GM19238 (cell line): ENCODE measurements at regions not wholly inside any gene's neighbourhood (a gene's known extent, or its start where the extent isn't known, plus 50 kb on each side); places are given as distances from the start of the nearest gene placed in this dataset.
"Not testable (repeated sequence)": the region's sequence is repeated elsewhere in the genome, so short reads cannot be mapped to it uniquely, and the experiment has no call there.

ENCODE experiments used
- DNase-seq: peaks from one replicate; pipeline ENCODE4 v3.0.0; 2011; ENCODE audit warnings: low spot score; ENCODE audit not compliant: insufficient read length

DNA sequence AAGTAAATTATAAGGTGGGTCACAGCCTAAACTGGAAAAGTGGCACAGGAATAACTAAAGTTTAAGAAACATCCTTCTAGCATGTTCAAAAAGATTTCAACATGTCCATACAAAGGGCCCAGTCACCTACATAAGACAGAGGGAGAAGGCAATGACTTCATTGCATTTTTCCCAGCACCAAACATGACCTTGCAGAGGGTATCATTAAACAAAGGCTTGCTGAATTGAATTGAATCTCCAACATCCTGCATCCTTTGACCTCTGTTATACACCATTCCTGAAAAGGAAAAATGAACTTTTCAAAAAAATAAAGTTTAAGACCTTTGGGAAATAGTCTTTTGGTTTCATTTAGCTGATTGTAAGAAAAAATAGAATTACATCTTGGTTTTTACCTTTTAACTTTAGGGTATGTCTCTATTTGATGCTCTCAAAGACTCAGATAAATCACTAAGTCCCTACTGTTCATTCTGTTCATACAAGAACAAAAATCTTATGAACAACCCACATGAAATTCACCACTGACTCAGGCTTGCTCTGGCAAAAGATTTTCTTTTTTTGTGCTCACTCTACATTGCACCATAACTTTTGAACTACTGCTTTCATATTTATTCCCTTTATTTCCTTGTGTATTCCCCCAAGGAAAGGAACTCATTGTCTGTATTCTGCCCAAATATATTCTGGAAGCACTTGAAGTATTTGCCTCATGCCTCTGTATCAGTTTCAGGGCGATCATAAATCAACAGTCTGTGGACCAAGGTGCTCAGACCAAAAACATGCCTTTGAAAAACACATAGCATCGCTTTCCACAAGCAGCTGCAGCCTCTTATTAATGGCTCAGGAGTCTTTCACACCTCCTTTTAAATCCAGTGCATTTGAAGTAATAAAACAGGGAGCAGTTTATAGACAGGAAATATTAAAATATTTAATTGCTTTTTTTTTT lies 121.7 kb downstream of the DUSP6 start:
- DNase-seq: no peak

- DNase-seq: no peak
Observed at GRCh38 chr12:89228491-89228890, 123.8 kb downstream of the DUSP6 start.

GRCh38 chr12:89227774-89228173 lies 124.5 kb downstream of the DUSP6 start:
- DNase-seq: no peak

- no peak for DNase-seq
Observed at GRCh38 chr12:89225808-89226411, 126.4 kb downstream of the DUSP6 start.

- DNase-seq: no peak
Observed at GRCh38 chr12:89225401-89225800, 126.9 kb downstream of the DUSP6 start.

DNA sequence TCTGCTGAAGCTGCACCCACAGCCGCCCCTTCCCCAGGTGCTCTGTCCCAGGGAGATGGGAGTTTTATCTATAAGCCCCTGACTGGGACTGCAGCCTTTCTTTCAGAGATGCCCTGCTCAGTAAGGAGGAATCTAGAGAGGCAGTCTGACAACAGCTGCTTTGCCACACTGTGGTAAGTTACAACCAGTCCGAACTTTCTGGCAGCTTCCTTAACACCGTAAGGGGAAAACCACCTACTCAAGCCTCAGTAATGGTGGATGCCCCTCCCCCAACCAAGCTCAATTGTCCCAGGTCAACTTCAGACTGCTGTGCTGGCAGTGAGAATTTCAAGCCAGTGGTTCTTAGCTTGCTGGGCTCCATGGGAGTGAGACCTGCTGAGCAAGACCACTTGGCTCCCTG lies 129.7 kb downstream of the DUSP6 start:
- DNase-seq: not testable (repeated sequence)

- no peak for DNase-seq
Observed at GRCh38 chr12:89217472-89217871, 134.8 kb downstream of the DUSP6 start.

DNA sequence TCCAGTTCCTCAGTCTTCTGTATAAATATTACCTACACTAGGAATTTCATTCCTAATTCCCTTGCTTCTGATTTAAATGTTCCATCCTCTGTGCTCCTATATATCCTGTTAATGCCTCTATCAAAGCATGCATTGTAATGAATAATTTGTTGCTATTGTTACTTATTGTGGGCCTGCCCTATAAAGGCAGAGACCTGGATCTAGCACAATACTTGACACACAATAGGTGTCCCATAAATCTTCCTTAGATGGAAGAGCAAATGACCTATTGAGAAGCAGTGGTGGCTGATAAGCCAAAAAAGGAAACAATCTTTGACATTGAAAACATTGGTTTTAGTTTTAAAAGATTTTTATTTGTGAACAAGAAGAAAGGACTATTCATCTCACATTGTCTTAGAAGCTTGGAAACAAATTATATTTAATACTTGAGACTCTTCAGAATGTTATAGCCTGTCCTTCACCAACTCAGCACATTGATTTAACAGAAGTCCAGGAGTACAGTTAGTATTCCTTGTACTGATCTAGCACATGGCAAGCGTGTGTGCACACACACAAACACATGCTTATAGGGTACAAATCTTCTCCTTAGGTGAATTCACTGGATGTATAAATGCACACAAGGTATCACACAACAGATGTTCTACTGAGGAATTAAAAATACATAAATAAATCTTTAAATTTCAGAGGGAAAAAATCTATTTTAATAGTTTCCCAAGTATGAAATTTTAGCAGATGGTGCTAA lies 135.9 kb downstream of the DUSP6 start:
- no peak for DNase-seq

DNA sequence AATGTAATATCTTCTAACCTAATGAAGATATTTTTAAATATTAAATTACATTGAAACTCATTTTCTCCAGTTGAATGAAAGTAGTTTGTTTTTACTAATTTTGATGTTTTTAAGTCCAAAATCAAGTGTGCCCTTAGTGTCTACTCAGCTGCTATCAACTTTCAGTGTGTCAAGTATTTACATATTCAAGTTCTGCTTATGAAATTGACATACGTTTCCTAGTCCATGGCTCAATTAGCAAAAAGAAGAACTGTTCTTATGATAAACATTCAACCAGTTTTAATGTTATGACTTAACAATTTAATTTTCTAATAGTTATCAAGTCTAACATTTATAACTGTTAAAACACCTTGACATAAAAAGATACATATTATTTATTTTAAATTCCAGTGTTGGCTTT lies 137.1 kb downstream of the DUSP6 start:
- DNase-seq: no peak

DNA sequence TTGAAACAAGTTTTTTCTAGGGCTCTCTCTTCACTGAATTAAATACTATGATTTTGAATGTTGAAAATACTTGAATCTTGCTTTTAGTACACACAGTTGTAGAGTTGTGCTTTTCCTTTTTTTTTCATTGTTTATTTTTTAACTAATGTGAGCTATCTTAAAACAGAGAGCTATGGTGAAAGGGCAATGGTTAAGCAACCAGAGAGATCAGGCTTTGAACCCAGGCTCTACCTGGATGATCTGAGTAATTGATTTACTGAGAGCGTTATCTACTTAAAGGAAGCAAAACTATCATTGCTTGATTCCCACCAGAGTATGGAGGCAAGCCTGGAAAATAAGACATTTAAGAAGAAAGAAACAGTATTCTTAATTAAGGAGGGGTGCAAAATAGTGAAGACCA lies 138.6 kb downstream of the DUSP6 start:
- DNase-seq: no peak

GRCh38 chr12:89213139-89213538 lies 139.2 kb downstream of the DUSP6 start:
- DNase-seq: no peak

GRCh38 chr12:89212339-89212771 lies 139.9 kb downstream of the DUSP6 start:
- DNase-seq: no peak

DNA sequence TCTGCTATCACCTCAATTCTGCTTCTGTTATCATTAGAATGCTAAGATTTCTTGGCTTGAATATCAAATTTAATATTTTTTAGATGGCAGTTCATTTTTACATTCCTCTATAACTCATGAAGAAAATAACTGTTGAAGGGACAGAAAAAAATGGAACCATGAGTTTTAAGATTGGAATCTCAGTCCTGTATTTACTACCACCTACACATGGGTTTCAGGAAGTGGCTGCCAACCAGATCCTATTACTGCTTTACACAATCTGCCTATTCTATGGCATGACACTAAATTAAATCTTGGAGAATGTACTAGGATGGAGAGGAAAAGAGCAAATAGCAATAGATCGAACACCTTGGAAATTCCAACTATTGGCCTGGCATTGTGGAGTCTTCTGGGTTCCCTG lies 140.8 kb downstream of the DUSP6 start:
- DNase-seq: no peak

- no peak for DNase-seq
Observed at GRCh38 chr12:89210277-89210676, 142.0 kb downstream of the DUSP6 start.

DNA sequence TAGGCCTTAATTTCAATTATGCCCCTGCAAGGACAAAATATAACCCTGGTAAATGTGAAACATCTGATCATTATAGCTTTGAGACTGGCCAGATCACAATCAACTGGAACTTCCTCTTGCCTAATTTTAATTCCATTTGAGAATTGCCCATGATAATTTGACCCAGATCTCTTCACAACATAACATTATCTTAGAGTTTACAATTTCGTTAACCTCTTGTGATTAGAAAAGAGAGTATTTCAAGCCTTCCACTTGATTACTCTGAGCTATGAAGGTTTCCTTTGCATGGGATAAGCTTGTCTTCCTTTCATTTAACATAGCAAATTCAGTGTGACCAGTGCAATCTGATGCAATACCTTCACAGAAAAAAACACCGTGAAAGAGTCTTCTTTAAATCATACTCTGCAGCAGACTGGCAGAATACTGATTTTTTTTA lies 143.6 kb downstream of the DUSP6 start:
- DNase-seq: no peak

DNA sequence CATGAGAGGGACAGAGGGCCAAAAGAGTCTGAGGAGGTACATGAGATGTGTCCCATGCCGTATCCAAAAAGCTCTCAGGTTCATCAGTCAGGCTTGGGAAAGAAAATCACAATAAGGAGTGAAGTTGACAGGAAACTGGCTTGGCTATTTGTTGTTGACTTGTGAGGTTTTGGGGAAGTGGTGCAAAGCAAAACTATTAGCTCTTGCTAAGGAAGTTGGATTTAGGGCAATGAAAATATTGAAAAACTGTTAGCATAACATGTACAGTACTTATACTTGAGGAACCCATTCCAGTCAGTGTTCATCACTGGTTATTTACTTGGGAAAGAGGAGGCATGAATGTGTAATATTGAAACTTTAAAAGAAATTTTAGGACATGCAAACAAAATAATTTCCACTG lies 145.9 kb downstream of the DUSP6 start:
- no peak for DNase-seq

GRCh38 chr12:89205517-89205916 lies 146.8 kb downstream of the DUSP6 start:
- no peak for DNase-seq

DNA sequence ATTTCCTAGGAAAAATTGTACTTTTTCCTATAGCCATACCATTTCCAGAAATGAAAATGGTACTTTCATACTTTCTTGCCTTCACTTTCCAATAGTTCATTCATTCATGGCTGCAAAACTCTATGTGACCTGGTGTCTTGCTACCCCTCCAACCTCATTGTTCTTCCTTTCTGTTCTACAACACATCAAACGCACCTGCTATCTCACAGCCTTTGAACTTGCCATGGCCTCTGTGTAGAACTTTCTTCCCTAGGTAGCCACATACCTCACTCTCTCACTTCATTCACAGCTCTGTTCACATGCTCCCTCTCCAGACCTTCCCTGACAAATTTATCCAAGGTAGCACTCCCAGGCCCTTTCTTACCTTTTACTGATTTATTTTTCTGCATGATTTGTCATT lies 149.2 kb downstream of the DUSP6 start:
- no peak for DNase-seq

GRCh38 chr12:89200217-89200616 lies 152.1 kb downstream of the DUSP6 start:
- DNase-seq: no peak

- no peak for DNase-seq
Observed at GRCh38 chr12:89195470-89195869, 156.8 kb downstream of the DUSP6 start.

GRCh38 chr12:89194683-89195082 lies 157.6 kb downstream of the DUSP6 start:
- DNase-seq: no peak

DNA sequence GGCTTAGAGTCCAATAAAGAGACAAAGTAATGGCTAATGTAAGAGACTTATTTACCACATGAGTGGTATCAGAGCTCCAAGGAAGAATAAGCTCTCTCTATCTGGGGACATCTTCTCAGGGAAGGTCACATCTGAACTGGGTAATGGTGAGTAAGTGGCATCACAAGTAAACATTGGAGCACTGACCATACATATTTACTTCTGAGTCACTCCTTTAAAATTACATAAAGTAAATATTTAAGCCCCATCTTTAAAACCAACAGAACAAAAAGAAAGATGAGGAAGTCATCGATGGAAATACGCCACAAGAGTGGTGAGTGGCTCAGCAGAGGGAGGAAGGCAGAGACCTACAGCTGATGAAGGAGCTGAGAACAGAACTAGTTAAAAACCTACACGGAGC lies 159.9 kb downstream of the DUSP6 start:
- no peak for DNase-seq
